HG02973 (cell line): ENCODE measurements at regions not wholly inside any gene's neighbourhood (a gene's known extent, or its start where the extent isn't known, plus 50 kb on each side); places are given as distances from the start of the nearest gene placed in this dataset.
"Not testable (repeated sequence)": the region's sequence is repeated elsewhere in the genome, so short reads cannot be mapped to it uniquely, and the experiment has no call there.

Experiments
- ATAC-seq: cut with Tn5 transposase; IDR thresholded peaks from one replicate; pipeline ENCODE4 v1.9.1; 2021; ENCODE audit warnings: moderate library complexity; ENCODE audit not compliant: unreplicated experiment

GRCh38 chr2:13779996-13780395 is 852.5 kb upstream of the LRATD1 start:
- ATAC-seq, result no peak

- no peak for ATAC-seq
These were observed 841.4 kb upstream of the LRATD1 start for GRCh38 chr2:13791019-13791547.

GRCh38 chr2:13806539-13806938 is 826.0 kb upstream of the LRATD1 start:
- no peak for ATAC-seq

GRCh38 chr2:13813236-13813635 is 819.3 kb upstream of the LRATD1 start:
- no peak for ATAC-seq

- no peak for ATAC-seq
These were observed 814.5 kb upstream of the LRATD1 start for GRCh38 chr2:13818002-13818401.

GRCh38 chr2:13819896-13820295 is 812.6 kb upstream of the LRATD1 start:
- ATAC-seq, result no peak

- ATAC-seq, result no peak
These were observed 811.1 kb upstream of the LRATD1 start for GRCh38 chr2:13821255-13821880.

GRCh38 chr2:13822365-13822764 is 810.2 kb upstream of the LRATD1 start:
- no peak for ATAC-seq

GRCh38 chr2:13826314-13826853 is 806.1 kb upstream of the LRATD1 start:
- ATAC-seq, result no peak

GRCh38 chr2:13858626-13859025 is 773.9 kb upstream of the LRATD1 start:
- no peak for ATAC-seq

GRCh38 chr2:13868275-13868674 is 764.2 kb upstream of the LRATD1 start:
- not testable (repeated sequence) for ATAC-seq

- ATAC-seq, result no peak
These were observed 756.0 kb upstream of the LRATD1 start for GRCh38 chr2:13876491-13877037.

- ATAC-seq, result no peak
These were observed 754.9 kb upstream of the LRATD1 start for GRCh38 chr2:13877571-13877970.

GRCh38 chr2:13884291-13884976 is 748.1 kb upstream of the LRATD1 start:
- ATAC-seq, result no peak

GRCh38 chr2:13901526-13901925 is 731.0 kb upstream of the LRATD1 start:
- ATAC-seq, result no peak

GRCh38 chr2:13905831-13906230 is 726.7 kb upstream of the LRATD1 start:
- no peak for ATAC-seq

GRCh38 chr2:13916066-13916465 is 716.5 kb upstream of the LRATD1 start:
- no peak for ATAC-seq

- ATAC-seq, result no peak
These were observed 714.6 kb upstream of the LRATD1 start for GRCh38 chr2:13917958-13918357.

- ATAC-seq, result no peak
These were observed 712.5 kb upstream of the LRATD1 start for GRCh38 chr2:13919981-13920382.

GRCh38 chr2:13921245-13921644 is 711.3 kb upstream of the LRATD1 start:
- ATAC-seq, result no peak

GRCh38 chr2:13923823-13924222 is 708.7 kb upstream of the LRATD1 start:
- no peak for ATAC-seq

GRCh38 chr2:13942111-13942510 is 690.4 kb upstream of the LRATD1 start:
- no peak for ATAC-seq
